Activated CD4-positive, alpha-beta T cell treated with anti-CD3 and anti-CD28 coated beads for 48 hours (primary cell): ENCODE measurements at regions not wholly inside any gene's neighbourhood (a gene's known extent, or its start where the extent isn't known, plus 50 kb on each side); places are given as distances from the start of the nearest gene placed in this dataset.
"Not testable (repeated sequence)": the region's sequence is repeated elsewhere in the genome, so short reads cannot be mapped to it uniquely, and the experiment has no call there.

Experiments
- DNase-seq: peaks from one replicate; pipeline ENCODE4 v3.0.0-alpha.2; 2020

DNA sequence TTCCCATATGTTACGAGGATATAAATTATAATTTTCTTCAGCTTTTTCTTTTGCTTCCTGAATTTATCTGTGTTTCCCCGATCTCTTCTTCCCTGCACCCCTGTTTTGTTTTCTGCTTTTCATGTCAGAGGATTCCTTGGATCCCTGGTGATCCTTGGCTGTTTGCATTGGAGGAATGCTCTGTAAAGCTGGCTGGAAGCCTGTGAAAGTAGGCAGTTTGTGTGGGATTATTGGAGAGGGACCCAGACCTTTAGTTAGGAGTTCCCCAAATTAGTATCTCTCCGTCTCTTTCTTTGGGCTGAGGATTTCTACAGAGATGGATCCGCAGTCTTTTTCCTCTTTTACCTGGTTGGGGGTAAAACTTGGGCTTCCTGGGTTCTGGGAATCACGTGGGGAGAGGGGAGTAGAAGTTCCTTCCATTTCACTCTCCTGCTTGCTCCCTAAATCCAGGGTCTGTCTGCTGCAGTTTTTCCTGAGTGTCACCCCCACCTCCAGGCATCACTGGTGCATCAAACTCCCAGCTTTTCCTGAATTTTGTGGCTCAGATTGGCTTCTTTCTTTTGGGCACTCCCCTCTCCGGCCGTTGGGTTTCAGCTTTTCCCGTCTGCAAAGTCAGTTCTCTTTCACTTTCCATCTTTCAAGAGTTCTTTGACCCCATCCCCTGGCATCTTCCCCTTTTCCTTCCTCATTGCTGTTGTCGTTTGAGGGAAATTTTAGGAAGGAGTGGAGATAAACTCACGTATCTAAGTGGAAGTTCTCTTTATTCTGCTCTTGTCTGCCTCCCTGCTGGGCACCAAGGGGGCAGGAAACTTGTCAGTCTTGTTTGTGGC is 79.1 kb upstream of the ALX4 start:
- DNase-seq, result no peak

- no peak for DNase-seq
Measured at GRCh38 chr11:44389963-44390605, 80.1 kb upstream of the ALX4 start.

DNA sequence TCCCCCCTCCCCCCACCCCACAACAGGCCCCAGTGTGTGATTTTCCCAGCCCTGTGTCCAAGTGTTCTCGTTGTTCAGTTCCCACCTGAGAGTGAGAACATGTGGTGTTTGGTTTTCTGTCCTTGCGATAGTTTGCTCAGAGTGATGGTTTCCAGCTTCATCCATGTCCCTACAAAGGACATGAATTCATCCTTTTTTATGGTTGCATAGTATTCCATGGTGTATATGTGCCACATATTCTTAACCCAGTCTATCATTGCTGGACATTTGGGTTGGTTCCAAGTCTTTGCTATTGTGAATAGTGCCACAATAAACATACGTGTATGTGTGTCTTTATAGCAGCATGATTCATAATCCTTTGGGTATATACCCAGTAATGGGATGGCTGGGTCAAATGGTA is 81.1 kb upstream of the ALX4 start:
- not testable (repeated sequence) for DNase-seq

GRCh38 chr11:44396746-44397145 is 86.8 kb upstream of the ALX4 start:
- DNase-seq, result not testable (repeated sequence)

DNA sequence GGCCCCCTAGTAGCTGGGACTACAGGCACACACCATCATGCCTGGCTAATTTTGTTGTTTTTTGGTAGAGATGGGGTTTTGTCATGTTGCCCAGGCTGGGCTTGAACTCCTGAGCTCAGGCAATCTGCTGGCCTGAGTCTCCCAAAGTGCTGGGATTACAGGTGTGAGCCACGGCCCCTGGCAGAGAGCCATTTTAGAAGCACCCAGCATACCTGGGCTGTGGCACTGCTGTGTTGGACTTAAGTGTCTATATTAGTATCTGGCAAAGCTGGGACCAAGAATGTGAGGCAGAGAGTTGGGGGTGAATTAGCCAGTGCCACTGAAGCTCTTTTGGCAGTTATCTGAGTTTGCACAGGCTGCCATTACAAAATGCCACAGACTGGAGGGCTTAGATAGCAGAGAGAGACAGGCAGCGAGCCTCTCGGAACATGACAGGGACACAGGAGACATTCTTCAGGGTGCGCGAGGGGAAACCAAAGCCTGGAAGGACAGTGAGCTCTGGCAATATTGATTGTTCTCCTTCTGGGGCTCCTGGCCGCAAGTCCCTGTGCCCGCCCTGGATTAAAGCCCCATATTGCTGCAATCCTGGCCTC is 87.7 kb upstream of the ALX4 start:
- no peak for DNase-seq

GRCh38 chr11:44398266-44399030 is 88.5 kb upstream of the ALX4 start:
- DNase-seq, result no peak

DNA sequence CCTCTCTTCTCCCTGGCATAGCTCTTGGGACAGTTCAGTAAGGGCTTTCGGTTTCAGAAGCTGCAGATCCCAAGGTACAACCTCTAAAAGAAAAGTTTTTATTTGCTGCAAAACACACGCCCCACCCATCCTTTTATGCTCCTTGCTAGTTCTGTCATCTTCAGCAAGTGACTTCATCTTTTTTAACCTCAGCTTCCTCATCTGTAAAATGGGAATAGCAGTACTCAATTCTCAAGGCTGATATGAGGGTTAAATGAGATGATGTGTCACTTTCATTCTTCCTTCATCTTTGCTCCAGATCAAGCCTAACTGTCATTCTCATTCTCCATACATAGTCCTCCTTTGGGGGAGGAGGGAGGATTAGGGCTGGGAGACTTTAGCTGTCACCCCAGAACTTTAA is 90.0 kb upstream of the ALX4 start:
- no peak for DNase-seq

- no peak for DNase-seq
Measured at GRCh38 chr11:44400431-44400830, 90.5 kb upstream of the ALX4 start.

DNA sequence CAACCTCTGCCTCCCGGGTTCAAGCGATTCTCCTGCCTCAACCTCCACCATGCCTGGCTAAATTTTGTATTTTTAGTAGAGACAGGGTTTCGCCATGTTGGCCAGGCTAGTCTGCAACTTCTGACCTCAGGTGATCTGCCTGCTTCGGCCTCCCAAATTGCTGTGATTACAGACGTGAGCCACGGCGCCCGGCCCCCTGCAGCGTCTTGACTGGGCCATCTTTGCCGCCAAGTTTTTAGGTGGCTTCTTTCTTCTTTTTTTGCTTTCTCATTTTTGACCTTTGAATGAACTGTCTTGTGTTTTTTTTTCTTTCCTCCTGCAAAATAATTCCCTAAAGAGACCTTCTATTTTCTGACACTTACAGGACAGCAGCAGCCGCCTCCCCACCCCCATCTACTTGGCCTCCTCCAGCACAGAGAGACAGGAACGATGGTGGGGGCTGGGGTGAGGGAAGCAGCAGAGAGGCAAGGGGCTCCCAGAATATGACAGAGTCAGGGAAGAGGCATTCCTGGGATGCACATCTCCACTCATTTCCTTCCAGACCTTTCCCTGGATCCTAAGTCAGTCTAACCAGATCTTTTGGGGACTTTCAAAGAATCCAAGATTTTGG is 92.6 kb upstream of the ALX4 start:
- DNase-seq, result no peak

GRCh38 chr11:44403176-44403575 is 93.2 kb upstream of the ALX4 start:
- DNase-seq, result no peak

DNA sequence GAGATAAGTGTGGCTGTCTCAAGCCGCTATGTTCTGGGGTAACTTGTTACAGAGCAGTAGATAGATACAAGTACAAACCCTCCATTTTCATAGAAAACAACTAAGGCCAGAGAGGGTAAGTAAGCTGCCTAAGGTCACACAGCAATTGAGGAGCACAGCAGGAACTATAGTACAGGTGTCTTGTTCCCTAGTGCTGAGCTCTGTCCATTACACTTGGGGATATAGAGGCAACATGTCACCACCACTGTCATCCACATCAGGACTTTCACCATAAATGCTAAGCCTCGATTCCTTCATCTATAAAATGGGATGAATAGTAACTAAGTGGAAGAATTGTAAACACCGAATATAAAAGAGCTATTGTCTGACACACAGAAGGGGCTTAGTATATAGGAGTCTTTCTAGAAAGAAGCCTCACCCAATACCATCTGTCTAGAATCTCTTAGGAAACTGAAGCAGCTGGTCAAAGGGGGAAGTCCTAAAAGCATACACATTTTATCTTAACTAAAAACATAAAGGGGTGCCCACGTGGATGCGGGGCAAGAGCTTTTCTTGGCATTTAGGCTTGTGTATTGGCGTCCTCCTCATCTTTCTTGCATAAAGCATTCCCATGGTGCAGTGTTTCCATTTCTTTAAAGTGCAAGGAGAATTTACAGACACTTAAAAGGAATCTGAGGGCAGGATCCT is 93.8 kb upstream of the ALX4 start:
- DNase-seq, result no peak

GRCh38 chr11:44404301-44404700 is 94.4 kb upstream of the ALX4 start:
- DNase-seq, result no peak

GRCh38 chr11:44404736-44405395 is 94.9 kb upstream of the ALX4 start:
- no peak for DNase-seq

- no peak for DNase-seq
Measured at GRCh38 chr11:44407211-44407996, 97.5 kb upstream of the ALX4 start.

- no peak for DNase-seq
Measured at GRCh38 chr11:44408141-44408540, 98.2 kb upstream of the ALX4 start.

DNA sequence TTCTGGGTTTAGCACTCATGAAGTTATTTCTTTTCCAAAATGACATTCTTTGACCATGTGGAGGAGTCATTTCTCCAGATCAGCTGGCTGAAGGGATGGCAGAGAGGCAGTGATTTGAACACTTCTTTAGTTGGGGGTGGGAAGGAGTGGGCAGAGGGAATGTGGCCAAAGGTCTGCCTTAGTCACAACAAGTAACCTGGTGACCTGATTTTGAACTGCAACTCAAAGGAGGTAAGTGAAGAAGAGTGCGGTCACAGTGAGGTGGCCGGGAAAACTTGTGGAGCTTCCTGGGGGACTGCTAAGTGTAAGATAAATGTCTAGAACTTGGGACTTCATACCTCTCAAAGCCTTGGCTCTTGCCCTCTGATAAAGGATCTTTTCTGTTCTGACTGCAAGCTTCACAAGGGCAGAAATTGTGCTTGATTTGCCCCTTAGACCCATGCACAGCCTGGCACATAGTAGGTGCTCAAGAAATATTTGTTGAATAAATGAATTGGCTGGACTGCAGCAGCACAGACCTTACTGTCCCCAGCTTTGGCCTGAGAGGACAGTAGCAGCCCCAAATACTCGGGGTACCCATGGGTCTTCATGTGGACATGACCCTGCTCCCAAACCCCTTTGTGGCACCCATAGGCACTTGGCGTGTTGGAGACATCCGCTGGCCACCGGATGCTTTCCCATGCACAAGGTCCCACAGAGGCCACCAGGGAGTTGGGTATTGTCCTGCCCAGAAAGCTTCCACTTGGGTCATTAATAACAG is 99.0 kb upstream of the ALX4 start:
- DNase-seq, result no peak

DNA sequence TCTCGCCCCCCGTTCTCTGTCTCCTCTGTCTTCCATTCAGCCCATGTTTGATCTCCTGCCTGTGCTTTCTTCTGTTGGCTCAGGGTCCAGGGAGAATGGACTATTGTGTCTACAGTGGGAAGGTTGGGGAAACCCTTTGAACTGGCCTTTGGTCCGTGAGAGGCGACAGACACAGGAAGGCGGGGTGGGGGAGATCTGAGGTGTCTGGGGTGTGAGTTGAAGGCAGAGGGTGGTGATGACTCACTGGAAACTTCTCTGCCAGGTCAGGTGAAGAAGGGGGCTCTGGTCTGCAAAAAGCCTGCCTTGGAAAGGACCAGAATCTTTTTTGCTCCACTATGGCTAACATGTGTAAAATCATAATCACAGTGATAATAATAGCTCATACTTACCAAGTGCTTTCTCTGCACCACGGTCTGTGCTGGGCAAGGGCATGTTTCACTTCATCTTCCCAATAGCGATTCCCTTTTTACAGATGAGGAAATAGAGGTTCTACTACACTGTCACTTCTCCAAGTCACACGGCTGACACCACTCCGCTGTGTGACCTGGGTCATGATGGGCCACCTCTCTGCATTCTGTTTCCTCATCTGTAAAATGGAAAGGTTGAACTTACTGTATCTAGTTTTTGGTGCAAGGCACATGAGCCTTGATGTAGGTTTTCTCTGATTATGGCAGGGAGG is 99.8 kb upstream of the ALX4 start:
- no peak for DNase-seq

DNA sequence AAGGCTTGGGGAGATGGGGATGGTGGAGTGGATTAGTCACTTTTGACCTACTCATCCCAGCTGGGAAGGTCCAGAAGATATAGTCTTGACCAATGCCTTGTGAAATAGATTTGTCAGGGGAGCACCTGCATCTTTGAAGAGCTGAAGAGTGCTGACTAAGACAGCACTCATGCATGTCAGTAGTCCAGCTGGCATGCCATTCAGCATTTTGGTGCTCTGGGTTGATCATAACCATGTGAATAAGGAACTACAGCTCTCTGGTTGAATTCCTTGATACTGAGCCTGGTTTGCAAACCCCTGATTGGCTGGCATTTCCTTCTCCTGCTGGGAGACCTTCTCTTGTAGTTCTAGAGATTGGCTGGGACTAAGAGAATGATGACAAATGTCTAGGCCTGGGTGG is 106.8 kb upstream of the ALX4 start:
- no peak for DNase-seq

DNA sequence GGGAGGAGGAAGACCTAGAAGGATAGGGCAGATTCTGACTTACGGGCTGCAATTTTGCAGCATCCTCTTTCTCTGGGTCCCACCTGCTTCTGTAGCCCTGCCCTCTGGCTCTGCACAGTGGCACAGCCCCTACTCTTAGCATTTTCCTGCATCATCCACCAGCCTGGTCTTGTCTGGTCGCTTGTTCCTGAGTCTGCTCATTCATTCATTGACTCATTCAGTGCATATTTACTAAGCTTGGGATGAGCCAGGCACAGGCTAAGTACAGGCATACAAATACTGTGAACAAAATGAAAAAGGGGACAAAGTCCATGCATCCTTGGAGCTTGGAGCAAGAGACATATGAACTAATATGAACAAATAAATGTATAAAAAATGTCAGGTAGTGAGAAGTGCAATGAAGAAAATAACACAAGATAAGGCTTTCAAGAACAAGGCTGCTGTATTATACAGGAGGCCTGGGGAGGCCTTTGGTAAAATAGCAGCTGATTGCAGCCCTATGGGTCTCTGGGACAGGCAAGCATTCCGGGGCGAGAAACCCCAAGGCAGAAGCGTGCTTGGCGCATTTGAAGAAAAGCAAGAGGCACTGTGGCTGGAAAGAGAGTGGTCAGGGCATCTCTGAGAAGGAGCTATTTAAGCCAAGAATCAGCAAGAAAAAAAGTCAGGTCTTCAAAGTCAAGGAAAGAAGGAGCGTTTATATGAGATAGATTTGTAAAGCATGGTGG is 108.0 kb upstream of the ALX4 start:
- DNase-seq, result no peak
